CD14-positive monocyte (primary cell): ENCODE measurements at regions not wholly inside any gene's neighbourhood (a gene's known extent, or its start where the extent isn't known, plus 50 kb on each side); places are given as distances from the start of the nearest gene placed in this dataset.

Experiments
- DNase-seq, 3 donors: peaks; one replicate each; pipeline ENCODE4 v3.0.0-alpha.2; 2011 to 2022
- H2AFZ ChIP-seq: 2 replicates; pipeline ENCODE4 v1.6.0; 2012; ENCODE audit warnings: mild to moderate bottlenecking, low read depth, low read length, inconsistent platforms; ENCODE audit not compliant: insufficient read depth, poor library complexity, severe bottlenecking
- H3K27ac ChIP-seq, 2 donors: 1 replicate in 1 of 2; 2 replicates in 1 of 2; pipeline ENCODE4 v1.5.1; 2012 to 2013; ENCODE audit warnings: low read length in 2 of 2, control low read depth in 1 of 2, inconsistent platforms in 1 of 2, low read depth in 1 of 2, mild to moderate bottlenecking in 1 of 2
- H3K27me3 ChIP-seq, 2 donors: one replicate each; pipeline versions ENCODE4 v1.6.0 to v1.6.1; 2011 to 2013; ENCODE audit warnings: low read length in 2 of 2; ENCODE audit not compliant: control insufficient read depth in 2 of 2, insufficient read depth in 2 of 2
- H3K36me3 ChIP-seq, 2 donors: replicated peaks in 1 of 2; 1 replicate in 1 of 2; 2 replicates in 1 of 2; pipeline versions ENCODE4 v1.5.1 to v1.6.1; 2012 to 2013; ENCODE audit warnings: low read length in 2 of 2, control low read depth in 1 of 2, inconsistent platforms in 1 of 2, mild to moderate bottlenecking in 1 of 2; ENCODE audit not compliant: insufficient read depth in 2 of 2, control insufficient read depth in 1 of 2
- H3K4me1 ChIP-seq, 2 donors: 1 replicate in 1 of 2; 2 replicates in 1 of 2; pipeline versions ENCODE4 v1.5.1 to v1.6.1; 2012 to 2013; ENCODE audit warnings: low read length in 2 of 2, control low read depth in 1 of 2, inconsistent platforms in 1 of 2, mild to moderate bottlenecking in 1 of 2, moderate library complexity in 1 of 2; ENCODE audit not compliant: insufficient read depth in 2 of 2, control insufficient read depth in 1 of 2
- H3K4me2 ChIP-seq: replicated peaks from 2 replicates; pipeline ENCODE3; 2012; ENCODE audit warnings: low read length, moderate library complexity, mild to moderate bottlenecking; ENCODE audit not compliant: poor library complexity, severe bottlenecking; ENCODE audit errors: extremely low read depth
- H3K4me3 ChIP-seq, 3 experiments: fragments of 200-600 bp in 1 of 3; sonication (generic) in 1 of 3; replicated peaks in 1 of 3; 1 replicate in 2 of 3; 2 replicates in 1 of 3; pipeline ENCODE4 v1.5.1; 2011 to 2013; ENCODE audit warnings: low read length in 3 of 3, mild to moderate bottlenecking in 3 of 3, control low read depth in 2 of 3, low read depth in 2 of 3, inconsistent platforms in 1 of 3, moderate library complexity in 1 of 3
- H3K79me2 ChIP-seq: 2 replicates; pipeline ENCODE4 v1.6.0; 2012; ENCODE audit warnings: mild to moderate bottlenecking, control low read depth, inconsistent platforms, low read length, moderate library complexity; ENCODE audit not compliant: insufficient read depth
- H3K9ac ChIP-seq: 2 replicates; pipeline ENCODE4 v1.6.0; 2017; ENCODE audit warnings: low read length, mild to moderate bottlenecking; ENCODE audit not compliant: insufficient read depth, poor library complexity, severe bottlenecking
- H3K9me3 ChIP-seq, 2 donors: replicated peaks in 1 of 2; 1 replicate in 1 of 2; 2 replicates in 1 of 2; pipeline versions ENCODE4 v1.5.1 to v1.6.1; 2012 to 2013; ENCODE audit warnings: low read length in 2 of 2, control low read depth in 1 of 2; ENCODE audit not compliant: control insufficient read depth in 1 of 2, insufficient read depth in 1 of 2
- H4K20me1 ChIP-seq: 2 replicates; pipeline ENCODE4 v1.6.0; 2012; ENCODE audit warnings: mild to moderate bottlenecking, low read length, control low read depth, moderate library complexity; ENCODE audit not compliant: insufficient read depth
- H3K27ac Mint-ChIP-seq, 7 donors: one replicate each; pipeline ENCODE4 v1.8.0; 2020; ENCODE audit warnings: mild to moderate bottlenecking in 7 of 7, mixed read lengths in 7 of 7, moderate library complexity in 6 of 7, inconsistent platforms in 2 of 7
- H3K27me3 Mint-ChIP-seq, 3 donors: one replicate each; pipeline ENCODE4 v1.8.0; 2021 to 2022; ENCODE audit warnings: low read depth in 3 of 3, mild to moderate bottlenecking in 3 of 3, mixed read lengths in 3 of 3, moderate library complexity in 3 of 3, inconsistent platforms in 1 of 3
- H3K36me3 Mint-ChIP-seq, 2 donors: one replicate each; pipeline ENCODE4 v1.8.0; 2020; ENCODE audit warnings: mixed read lengths in 2 of 2, inconsistent platforms in 1 of 2, mild to moderate bottlenecking in 1 of 2
- H3K4me1 Mint-ChIP-seq: one replicate; pipeline ENCODE4 v1.8.0; 2020; ENCODE audit warnings: mild to moderate bottlenecking, mixed read lengths
- H3K4me3 Mint-ChIP-seq, 2 donors: one replicate each; pipeline ENCODE4 v1.8.0; 2020; ENCODE audit warnings: mild to moderate bottlenecking in 2 of 2, mixed read lengths in 2 of 2, moderate library complexity in 1 of 2
- H3K9me3 Mint-ChIP-seq, 7 donors: one replicate each; pipeline ENCODE4 v1.8.0; 2020 to 2022; ENCODE audit warnings: mixed read lengths in 7 of 7, mild to moderate bottlenecking in 6 of 7, moderate library complexity in 6 of 7, inconsistent platforms in 2 of 7
- CTCF ChIP-seq: fragments of 200-600 bp; IDR thresholded peaks from one replicate; pipeline ENCODE4 v1.8.0; 2022; ENCODE audit warnings: antibody characterized with exemption, mild to moderate bottlenecking
- WGBS: methylation state at CpG from one replicate; pipeline ENCODE4 v1.1.5; 2013; ENCODE audit warnings: missing lambda C conversion rate; ENCODE audit not compliant: insufficient coverage; 5-methylcytosine and 5-hydroxymethylcytosine counted together
- intact Hi-C, 2 donors: fragments of 100-400 bp; cut with micrococcal nuclease; formaldehyde crosslinking; loops; one replicate each; pipeline versions ENCODE4 v1.15.0 to v1.15.1; 2023

- H3K27me3 Mint-ChIP-seq: peaks cover 0 to 3% (median 0%) of the 10 kb centered on the region in 3 donors
- WGBS: 91% methylated on average over 3 of the region's 3 CpGs
- no peak for TF ChIP-seq CTCF
These were observed 1470.9 kb downstream of the UQCRFS1 start for GRCh38 chr19:27742041-27742440.

GRCh38 chr19:27741236-27741635, 1471.7 kb downstream of the UQCRFS1 start:
- Mint-ChIP-seq H3K9me3 (peaks cover 48 to 79% (median 64%) of the 10 kb centered on the region in 7 donors), H3K27me3 (peaks cover 0 to 2% (median 0%) of the 10 kb centered on the region in 3 donors)

More at GRCh38 chr19:27742041-27742440, 1470.9 kb downstream of the UQCRFS1 start:
- Histone ChIP-seq H2AFZ (no peak overlapping the region), H3K9ac (no peak overlapping the region), H3K4me3 (no peak overlapping the region), H3K9me3 (peaks cover 68 to 76% of the 10 kb centered on the region in 2 donors), H3K27ac (no peak overlapping the region), H4K20me1 (no peaks in the 10 kb centered on the region), H3K4me1 (no peaks in the 10 kb centered on the region), H3K36me3 (no peaks in the 10 kb centered on the region), H3K79me2 (no peaks in the 10 kb centered on the region), H3K27me3 (no peaks in the 10 kb centered on the region), H3K4me2 (no peak overlapping the region)
- H3K36me3 Mint-ChIP-seq: peaks cover 0 to 5% of the 10 kb centered on the region in 2 donors
- no peak overlapping the region for H3K4me3 Mint-ChIP-seq
- H3K4me1 Mint-ChIP-seq: no peaks in the 10 kb centered on the region
- DNase-seq: no peak
- H3K27ac Mint-ChIP-seq: no peak overlapping the region
- intact Hi-C loops: no loop called here
- peaks cover 49 to 73% (median 60%) of the 10 kb centered on the region in 7 donors for H3K9me3 Mint-ChIP-seq

More at GRCh38 chr19:27741236-27741635, 1471.7 kb downstream of the UQCRFS1 start:
- H3K4me3 ChIP-seq: no peak overlapping the region
- Mint-ChIP-seq H3K4me1 (no peaks in the 10 kb centered on the region), H3K36me3 (peaks cover 0 to 5% of the 10 kb centered on the region in 2 donors), H3K27ac (no peak overlapping the region), H3K4me3 (no peak overlapping the region)
- H3K4me1 ChIP-seq: no peaks in the 10 kb centered on the region
- no peak for DNase-seq
- H3K79me2 ChIP-seq: no peaks in the 10 kb centered on the region
- H3K9me3 ChIP-seq: peaks cover 67 to 76% of the 10 kb centered on the region in 2 donors
- intact Hi-C loops: no loop called here
- no peak overlapping the region for H3K27ac ChIP-seq
- WGBS: 83% methylated on average over 7 of the region's 8 CpGs
- H2AFZ ChIP-seq: no peak overlapping the region
- H3K27me3 ChIP-seq: no peaks in the 10 kb centered on the region
- no peaks in the 10 kb centered on the region for H3K36me3 ChIP-seq
- TF ChIP-seq CTCF: no peak
- no peaks in the 10 kb centered on the region for H4K20me1 ChIP-seq
- H3K4me2 ChIP-seq: no peak overlapping the region
- H3K9ac ChIP-seq: no peak overlapping the region
